GM21529 (cell line): ENCODE measurements at regions not wholly inside any gene's neighbourhood (a gene's known extent, or its start where the extent isn't known, plus 50 kb on each side); places are given as distances from the start of the nearest gene placed in this dataset.

Experiments
- ATAC-seq: cut with Tn5 transposase; IDR thresholded peaks from one replicate; pipeline ENCODE4 v1.9.1; 2021; ENCODE audit not compliant: unreplicated experiment

GRCh38 chr12:93101367-93101766, 172.3 kb upstream of the EEA1 start:
- no peak for ATAC-seq

GRCh38 chr12:93102312-93102711, 173.2 kb upstream of the EEA1 start:
- no peak for ATAC-seq

DNA sequence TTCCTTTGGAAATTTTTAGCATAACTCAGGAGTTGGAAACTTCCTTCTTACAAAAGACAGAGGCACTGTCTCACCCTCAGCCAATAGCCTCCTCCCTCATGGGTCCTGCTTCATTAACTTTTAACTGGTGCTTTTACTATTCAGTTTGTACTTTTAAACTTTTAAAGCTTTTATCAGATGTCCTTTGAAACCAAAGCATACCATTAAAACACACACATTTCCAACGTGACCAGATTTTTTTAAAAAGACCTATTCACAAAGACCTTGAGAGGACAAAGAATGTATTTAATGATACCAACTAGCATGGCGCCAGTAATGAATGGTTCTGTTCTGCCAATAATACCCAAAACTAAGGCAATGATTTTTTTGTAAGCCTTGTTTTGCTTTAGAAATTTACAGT, 173.6 kb upstream of the EEA1 start:
- ATAC-seq, result no peak

GRCh38 chr12:93103154-93103553, 174.1 kb upstream of the EEA1 start:
- ATAC-seq, result no peak

DNA sequence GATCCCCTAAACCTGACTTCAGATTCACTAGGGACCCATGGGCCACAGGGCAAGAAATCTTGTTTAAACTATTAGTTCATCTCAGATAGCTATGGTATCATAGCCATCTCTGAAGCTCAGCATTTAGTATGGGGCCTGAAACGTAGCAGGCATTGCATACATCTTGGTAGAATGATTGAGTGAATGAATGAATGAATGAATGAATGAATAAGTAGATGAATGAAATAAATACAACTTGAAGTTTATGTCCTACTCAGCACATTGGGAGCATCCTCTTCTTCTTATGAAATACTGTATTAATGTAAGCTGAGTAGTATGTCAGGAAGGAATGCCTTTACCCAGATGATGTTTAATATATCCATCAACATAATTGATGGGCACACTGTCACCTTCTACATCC, 175.4 kb upstream of the EEA1 start:
- no peak for ATAC-seq

DNA sequence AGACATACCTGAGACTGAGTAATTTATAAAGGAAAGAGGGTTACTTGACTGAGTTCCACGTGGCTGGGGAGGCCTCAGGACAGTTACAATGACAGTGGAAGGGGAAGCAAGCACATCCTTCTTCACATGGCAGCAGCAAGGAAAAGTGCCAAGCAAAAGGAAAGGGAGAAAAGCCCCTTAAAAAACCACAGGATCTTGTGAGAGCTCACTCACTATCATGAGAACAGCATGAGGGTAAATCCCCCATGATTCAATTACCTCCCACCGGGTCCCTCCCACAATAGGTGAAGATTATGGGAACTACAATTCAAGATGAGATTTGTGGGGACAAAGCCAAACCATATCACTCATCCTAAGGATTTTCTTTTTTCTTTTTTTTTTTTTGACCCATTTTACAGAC, 177.8 kb upstream of the EEA1 start:
- no peak for ATAC-seq

GRCh38 chr12:93107514-93108312, 178.6 kb upstream of the EEA1 start:
- ATAC-seq, result no peak

GRCh38 chr12:93108985-93109384, 179.9 kb upstream of the EEA1 start:
- no peak for ATAC-seq

DNA sequence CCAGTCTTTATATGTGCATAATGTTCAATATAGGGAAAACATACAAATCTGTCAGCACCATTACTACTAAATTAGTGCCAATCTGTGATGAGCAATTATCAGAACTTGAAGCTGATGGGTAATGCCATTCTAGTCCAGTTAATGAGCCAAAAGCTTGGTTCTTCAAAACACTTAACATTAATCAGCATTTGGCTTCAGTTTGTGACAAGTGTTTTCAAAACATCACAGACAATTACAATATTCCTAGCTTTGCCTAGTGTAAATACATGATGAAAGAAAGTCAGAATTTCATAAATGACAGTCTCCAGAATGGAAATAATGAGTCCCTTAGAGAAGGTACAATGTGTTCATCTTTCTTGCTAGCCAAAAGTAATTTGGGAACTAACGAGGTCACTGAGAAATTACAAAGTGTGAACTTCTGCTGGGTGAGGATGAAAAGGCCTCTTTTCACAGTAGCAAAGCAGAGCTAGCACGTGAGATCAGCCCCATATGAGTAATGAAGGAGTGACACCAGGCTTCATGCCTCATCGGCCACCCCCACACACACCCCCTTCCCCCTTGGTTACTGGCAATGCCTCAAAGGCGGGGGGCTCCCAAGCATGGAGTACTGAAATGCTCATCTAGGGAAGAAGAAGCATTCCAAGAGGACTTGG, 180.6 kb upstream of the EEA1 start:
- ATAC-seq, result no peak

DNA sequence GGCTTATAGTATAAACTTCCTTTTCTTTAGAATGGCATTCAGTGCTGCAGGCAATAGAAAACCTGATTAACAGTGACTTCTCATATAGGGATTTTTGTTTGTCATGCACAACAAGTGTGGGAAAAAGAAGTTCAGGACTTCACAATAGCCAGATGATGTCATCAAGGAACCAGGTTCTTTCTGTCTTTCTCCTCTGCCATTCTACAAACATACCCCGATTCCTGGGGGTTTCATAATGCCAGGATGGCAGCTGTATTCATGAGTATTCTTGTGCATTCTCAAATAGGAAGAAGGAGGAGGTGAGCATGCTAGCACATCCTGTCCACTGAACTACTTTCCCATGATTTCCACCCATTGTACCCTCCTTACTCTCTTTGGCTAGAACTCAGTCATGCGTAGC, 182.7 kb upstream of the EEA1 start:
- ATAC-seq, result no peak

- no peak for ATAC-seq
These were observed 184.4 kb upstream of the EEA1 start for GRCh38 chr12:93113317-93114006.

GRCh38 chr12:93115198-93115601, 186.1 kb upstream of the EEA1 start:
- ATAC-seq, result no peak

GRCh38 chr12:93115646-93116045, 186.6 kb upstream of the EEA1 start:
- no peak for ATAC-seq

DNA sequence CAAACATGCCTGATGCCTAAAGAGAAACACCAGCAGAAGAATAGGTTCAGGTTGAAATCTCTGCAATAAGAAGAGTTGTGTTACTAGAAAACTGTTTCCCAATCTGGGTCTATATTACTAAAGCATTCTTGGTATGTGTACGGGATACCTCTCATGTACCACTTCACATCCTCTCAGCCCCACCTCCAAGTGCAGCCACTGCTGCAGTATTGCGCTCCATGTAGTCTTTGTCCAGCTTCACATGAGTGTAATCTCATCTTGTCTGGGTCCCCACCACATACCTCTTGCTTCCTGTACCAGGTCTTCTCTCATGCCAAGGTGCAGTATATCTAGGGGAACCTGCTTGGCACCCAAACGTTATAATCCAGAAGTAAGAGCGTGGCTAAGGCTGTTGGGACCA, 187.5 kb upstream of the EEA1 start:
- ATAC-seq, result no peak

- ATAC-seq, result no peak
These were observed 192.8 kb upstream of the EEA1 start for GRCh38 chr12:93121729-93122488.

DNA sequence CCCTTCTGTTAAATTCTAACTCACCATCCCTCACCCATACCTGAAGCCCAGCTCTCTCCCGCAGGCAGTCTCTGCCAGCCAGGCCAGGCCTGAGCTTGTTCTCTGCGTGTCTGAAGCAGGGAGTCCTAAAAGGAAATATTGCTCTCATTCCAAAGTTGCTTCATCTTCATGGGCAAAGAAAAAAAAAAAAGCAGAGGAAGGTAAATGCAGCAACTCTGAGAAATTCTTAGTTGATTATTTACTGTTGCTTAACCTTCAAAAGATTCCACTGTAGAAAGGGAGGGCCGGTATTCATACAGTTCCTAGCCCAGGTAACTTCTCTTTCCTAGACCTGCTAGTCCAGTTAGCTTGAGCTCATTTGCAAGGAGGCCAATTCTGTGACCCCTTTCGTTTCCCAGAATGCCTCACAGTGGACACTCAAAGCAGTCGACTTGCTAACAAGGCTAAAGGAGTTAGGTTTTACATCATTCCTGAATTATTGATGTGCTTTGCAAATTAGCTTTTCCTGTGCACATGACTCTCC, 193.5 kb upstream of the EEA1 start:
- ATAC-seq, result no peak

DNA sequence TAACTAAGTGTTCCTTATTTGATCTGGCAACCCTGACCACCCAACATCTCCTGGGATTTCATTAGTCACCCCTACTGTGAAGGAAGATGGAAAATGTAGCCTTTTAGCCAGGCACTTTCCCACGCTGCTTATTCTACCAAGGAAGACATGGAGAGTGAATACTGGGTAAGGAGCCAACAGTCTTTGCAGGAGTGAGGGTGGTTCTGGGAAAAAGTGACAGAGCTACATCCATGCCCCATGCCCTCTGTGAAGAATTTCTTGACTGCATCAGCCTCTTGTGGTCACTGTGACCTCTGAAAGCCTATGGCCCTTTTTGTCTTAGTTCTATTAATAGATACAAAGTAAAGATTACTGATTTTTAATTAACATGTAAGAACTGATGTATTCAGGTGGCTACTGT, 196.0 kb upstream of the EEA1 start:
- ATAC-seq, result no peak

DNA sequence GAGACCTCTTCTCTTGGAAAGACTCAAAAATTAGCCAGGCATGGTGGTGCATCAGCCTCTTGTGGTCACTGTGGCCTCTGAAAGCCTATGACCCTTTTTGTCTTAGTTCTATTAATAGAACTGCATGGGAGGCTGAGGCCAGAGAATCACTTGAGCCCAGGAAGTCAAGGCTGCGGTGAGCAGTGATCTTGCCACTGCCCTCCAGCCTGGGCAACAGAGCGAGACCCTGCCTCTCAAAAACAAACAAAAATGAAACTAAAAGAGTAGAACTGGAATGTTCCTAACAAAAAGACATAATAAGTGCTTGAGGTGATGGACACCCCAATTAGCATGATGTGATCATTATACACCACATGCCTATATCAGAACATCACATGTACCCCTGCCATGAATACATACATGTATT, 197.0 kb upstream of the EEA1 start:
- peak; percentile 57 for ATAC-seq

- no peak for ATAC-seq
These were observed 198.0 kb upstream of the EEA1 start for GRCh38 chr12:93127107-93127560.

GRCh38 chr12:93127582-93128331, 198.7 kb upstream of the EEA1 start:
- no peak for ATAC-seq
